GM18861 (cell line): ENCODE measurements at regions not wholly inside any gene's neighbourhood (a gene's known extent, or its start where the extent isn't known, plus 50 kb on each side); places are given as distances from the start of the nearest gene placed in this dataset.

ENCODE experiments used
- ATAC-seq: cut with Tn5 transposase; IDR thresholded peaks from one replicate; pipeline ENCODE4 v1.9.1; 2021; ENCODE audit not compliant: unreplicated experiment

DNA sequence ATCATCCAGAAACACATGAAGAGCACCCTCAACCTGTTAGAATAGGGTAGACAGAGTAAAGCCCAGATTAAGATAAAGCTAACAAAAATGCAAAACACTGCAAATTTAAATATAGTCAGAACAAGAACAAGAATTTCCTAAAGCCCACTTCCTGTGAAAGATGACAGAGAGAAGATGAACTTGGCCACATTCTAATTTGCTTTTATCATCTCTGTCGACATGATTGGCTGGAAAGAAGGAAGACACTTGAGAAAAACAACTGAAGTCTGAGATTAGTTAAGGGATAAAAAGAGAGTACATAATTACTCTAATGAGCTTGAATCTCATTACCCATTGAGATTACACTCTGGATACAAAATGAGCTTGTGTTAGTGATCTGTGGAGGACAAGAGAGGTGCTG lies 537.6 kb downstream of the KLF5 start:
- ATAC-seq, result no peak

- ATAC-seq, result no peak
These were observed 534.5 kb downstream of the KLF5 start for GRCh38 chr13:73593199-73593765.

GRCh38 chr13:73591861-73592260 lies 533.1 kb downstream of the KLF5 start:
- ATAC-seq, result no peak

DNA sequence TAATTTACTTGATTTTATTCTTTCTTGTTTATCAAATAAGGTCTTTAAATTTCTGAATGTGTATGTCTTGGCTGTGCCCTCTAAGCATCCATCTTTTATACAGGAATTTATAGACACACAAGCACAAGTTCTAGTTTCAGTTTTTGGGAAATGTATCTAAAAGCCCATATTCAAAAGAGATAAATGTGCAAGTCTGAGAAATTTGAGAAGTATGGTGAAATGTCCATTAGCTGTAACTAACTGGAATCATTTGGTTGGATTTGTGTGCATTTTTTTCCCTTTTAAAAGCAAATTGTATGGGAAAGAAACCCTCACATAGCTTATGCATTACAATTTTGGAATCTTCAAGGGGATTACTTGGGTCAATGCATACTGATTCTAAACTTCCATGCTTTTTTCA lies 532.0 kb downstream of the KLF5 start:
- ATAC-seq, result no peak

GRCh38 chr13:73585236-73585635 lies 526.4 kb downstream of the KLF5 start:
- no peak for ATAC-seq

GRCh38 chr13:73583331-73583730 lies 524.5 kb downstream of the KLF5 start:
- ATAC-seq, result no peak

GRCh38 chr13:73580513-73581267 lies 521.9 kb downstream of the KLF5 start:
- no peak for ATAC-seq

- ATAC-seq, result no peak
These were observed 520.9 kb downstream of the KLF5 start for GRCh38 chr13:73579574-73580274.

- ATAC-seq, result no peak
These were observed 519.6 kb downstream of the KLF5 start for GRCh38 chr13:73578251-73578875.

DNA sequence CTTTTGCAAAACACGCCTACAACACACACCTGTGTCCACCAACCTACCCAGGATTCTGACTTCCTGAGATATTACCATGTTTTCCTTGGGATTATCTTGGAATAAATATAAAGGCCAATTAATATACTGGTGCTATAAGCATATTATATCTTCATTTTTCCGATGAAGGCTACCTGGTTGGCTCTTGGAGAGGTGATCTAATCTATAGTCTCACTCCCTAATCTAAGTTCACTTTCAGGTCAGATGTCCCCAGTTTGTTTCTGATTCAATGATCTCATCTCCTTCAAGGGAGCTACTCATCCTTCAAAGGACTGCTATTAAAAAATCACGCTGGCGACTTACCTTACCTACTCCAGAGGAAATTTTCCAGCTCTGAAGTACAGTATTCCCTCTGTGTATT lies 517.5 kb downstream of the KLF5 start:
- ATAC-seq, result no peak

- ATAC-seq, result no peak
These were observed 514.0 kb downstream of the KLF5 start for GRCh38 chr13:73572824-73573223.

DNA sequence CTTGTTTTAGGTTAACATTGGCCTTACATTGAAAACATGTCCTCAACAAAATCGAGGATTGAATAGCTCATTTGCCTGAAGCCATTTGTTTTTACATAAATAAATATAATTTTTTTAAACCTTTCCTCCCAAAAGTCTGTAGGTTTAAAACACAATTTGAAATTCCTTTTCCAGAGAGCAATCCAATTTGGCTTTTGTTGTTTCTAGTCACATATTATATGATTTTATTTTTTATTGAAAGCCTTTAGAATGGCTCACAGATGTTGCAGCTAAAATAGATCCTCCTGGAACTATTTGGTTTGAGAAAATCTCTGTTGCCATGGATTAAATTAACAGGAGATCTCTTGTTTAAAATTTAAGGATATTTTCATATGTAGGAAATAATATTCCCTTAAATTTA lies 512.6 kb downstream of the KLF5 start:
- ATAC-seq, result no peak

DNA sequence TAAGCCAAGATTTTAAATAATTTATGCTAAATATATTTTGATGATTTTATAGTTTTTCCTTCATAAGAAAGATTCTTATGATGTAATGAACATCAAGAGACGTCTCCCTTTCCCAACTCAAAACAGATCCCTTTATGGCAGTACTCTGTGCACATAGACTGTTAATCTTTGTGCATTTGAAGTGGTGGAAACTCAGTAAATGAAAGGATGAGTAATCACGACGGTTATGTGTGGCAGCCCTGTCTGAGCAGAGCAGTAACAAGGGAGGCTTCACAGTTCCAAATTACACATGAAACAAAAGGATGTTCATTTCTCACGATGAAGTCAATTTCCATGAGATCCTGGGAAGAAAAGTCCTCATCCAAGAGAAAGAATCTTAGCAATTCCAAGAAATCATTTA lies 498.1 kb downstream of the KLF5 start:
- ATAC-seq, result no peak

- no peak for ATAC-seq
These were observed 497.3 kb downstream of the KLF5 start for GRCh38 chr13:73556128-73556527.

GRCh38 chr13:73551736-73552135 lies 492.9 kb downstream of the KLF5 start:
- ATAC-seq, result no peak

- ATAC-seq, result no peak
These were observed 490.9 kb downstream of the KLF5 start for GRCh38 chr13:73549717-73550116.

DNA sequence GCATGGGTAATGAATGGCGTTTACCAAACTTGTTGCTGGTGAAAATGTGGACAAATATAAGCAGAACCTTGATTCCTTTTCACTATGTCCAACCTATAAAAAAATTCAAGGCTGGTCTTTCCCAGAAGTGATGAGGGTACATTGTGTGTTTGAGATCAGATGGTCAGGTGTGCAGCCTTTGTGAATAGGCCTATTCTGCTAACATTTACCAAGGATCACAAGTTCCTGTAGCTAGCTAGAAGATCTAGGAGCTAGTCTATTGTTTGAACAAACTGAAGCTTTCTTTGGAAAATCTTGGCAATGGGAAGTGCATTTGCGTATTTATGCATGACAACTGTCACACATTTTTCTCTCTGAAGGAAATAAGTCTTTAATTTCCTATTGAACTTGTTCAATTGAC lies 489.6 kb downstream of the KLF5 start:
- ATAC-seq, result no peak

DNA sequence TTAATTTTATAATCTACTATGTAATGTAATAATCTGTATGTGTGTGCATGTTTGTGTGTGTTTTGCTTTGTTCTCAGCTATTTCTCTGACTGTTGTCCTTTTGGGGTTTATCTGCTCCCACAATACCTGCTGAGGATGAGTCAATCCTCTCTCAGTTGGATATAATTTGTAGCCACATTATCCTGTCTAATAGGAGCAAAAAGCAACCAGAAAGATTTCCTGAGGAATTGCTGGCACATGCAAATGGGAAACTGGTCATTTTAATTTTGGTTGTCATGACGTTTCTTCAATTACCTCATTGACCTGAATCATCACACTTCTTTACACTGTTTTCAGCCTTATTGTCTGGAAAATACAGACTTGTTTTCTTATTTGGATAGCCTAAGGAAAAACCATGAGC lies 488.4 kb downstream of the KLF5 start:
- no peak for ATAC-seq

DNA sequence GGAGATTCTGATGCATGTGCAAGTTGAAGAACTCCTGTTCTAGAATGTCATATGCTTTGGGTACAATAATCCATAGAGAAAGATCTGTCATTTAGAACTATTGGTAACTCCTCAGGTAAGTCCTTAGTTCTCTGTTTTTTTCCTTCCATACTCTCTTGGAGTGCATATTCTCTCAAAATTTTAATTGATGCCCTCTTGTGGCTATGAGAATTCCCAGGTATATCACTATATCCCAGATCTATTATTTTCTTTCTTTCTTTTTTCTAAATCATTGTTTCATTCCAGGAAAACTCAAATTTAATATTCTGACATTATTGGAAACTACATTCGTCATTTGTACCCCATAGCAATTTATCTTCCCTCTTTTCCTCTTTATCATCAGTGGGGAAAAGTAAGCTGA lies 485.4 kb downstream of the KLF5 start:
- no peak for ATAC-seq

GRCh38 chr13:73542446-73542845 lies 483.6 kb downstream of the KLF5 start:
- ATAC-seq, result no peak

- ATAC-seq, result no peak
These were observed 478.1 kb downstream of the KLF5 start for GRCh38 chr13:73536865-73537264.

DNA sequence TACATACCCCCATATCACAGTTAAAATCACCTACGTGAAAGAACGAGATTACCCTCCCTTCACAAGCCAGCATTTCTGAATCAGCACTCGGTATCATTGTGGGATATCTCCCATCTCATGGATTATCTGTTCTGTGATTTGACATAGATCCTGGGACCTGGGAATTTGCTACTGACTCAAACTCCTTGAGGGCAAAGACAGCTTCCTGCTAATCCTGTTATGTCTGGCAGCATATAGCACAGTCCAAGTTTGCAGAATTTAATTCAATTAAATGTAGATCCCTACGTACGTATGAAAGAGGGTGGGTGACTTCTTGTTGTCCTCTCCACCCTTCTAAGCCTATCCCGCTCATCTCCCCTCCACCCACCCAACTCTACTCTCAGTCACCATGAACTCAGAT lies 476.5 kb downstream of the KLF5 start:
- no peak for ATAC-seq
